Pancreas (tissue), 10 donors: ENCODE measurements at regions not wholly inside any gene's neighbourhood (a gene's known extent, or its start where the extent isn't known, plus 50 kb on each side); places are given as distances from the start of the nearest gene placed in this dataset.

Experiments used
- ATAC-seq, 4 donors: fragments of 200-7000 bp; cut with Tn5 transposase; one replicate each; pipeline versions ENCODE4 v1.8.0 to v1.9.1; 2020; ENCODE audit warnings: mild to moderate bottlenecking in 4 of 4, moderate library complexity in 4 of 4
- DNase-seq, 6 donors: peaks; one replicate each; pipeline ENCODE4 v3.0.0-alpha.2; 2020
- FAIRE-seq: peaks from 2 replicates; lab custom pipeline; 2012; peaks lifted over from hg19 to GRCh38; lab: Jason Lieb, UNC
- H3K27ac ChIP-seq, 4 donors: fragments of 200-600 bp; sonication (generic); 1 replicate in 3 of 4; 2 replicates in 1 of 4; pipeline versions ENCODE4 v1.5.0 to v1.8.0; 2020
- H3K27me3 ChIP-seq, 4 donors: fragments of 200-600 bp; one replicate each; pipeline ENCODE4 v1.8.0; 2021
- H3K36me3 ChIP-seq, 3 donors: fragments of 200-600 bp; sonication (generic) in 1 of 3; one replicate each; pipeline versions ENCODE4 v1.5.0 to v1.8.0; 2020 to 2021
- H3K4me1 ChIP-seq, 3 donors: fragments of 200-600 bp; one replicate each; pipeline ENCODE4 v1.8.0; 2021
- H3K4me3 ChIP-seq, 4 donors: fragments of 200-600 bp; sonication (generic) in 2 of 4; one replicate each; pipeline versions ENCODE4 v1.5.0 to v1.8.0; 2020 to 2021
- H3K9me3 ChIP-seq, 4 donors: fragments of 200-600 bp; one replicate each; pipeline ENCODE4 v1.8.0; 2021
- CTCF ChIP-seq, 4 donors: fragments of 200-600 bp; sonication (generic) in 3 of 4; IDR thresholded peaks; one replicate each; pipeline versions ENCODE4 v1.5.0 to v1.8.0; 2021; ENCODE audit warnings: antibody characterized with exemption in 4 of 4
- WGBS, 2 donors: extraction: QIAGEN DNeasy Blood & Tissue Kit; methylation state at CpG; one replicate each; pipeline ENCODE4 v1.1.7; 2013; 5-methylcytosine and 5-hydroxymethylcytosine counted together
- intact Hi-C, 3 donors: fragments of 100-400 bp; cut with DNase I; formaldehyde crosslinking; loops; one replicate each; pipeline versions ENCODE4 v1.11.1 to v1.14.2; 2022
- donor health status: healthy with polysubstance abuse.
- donor health status: DM: no; HTN: no; CAD: no; lungs with moderate emphysema.
- donor health status: DM: no; HTN: no; CAD: no.
- donor health status: control.
- donor health status: control.
- donor health status: Bipolar disorder and iron deficiency.
- donor health status: DM: yes; HTN: yes; CAD: no.
- donor health status: DM: no; HTN: no; CAD: no.
- donor health status: DM: no; HTN: no; CAD: no.
- donor health status: DM: yes; HTN: yes; CAD: no.

DNA sequence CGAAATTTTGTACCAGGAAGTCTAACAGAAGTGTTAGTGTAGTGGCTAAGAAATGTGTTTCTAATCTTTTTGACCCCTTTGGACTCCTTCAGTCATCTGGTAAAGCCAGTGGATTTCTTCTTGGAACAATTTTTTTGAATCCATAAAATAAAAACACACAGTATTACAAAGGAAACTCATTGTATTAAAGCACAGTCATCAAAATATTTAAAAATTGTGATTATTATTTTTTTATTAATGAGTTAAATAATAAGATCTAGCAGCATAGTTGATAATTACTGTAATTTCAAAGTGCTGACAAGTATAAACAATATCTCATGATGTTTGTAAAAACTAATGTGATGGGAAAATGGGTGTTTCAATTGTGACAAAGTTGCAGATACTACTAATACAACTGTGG lies 72.2 kb upstream of the LRRC3B start:
- no peaks in the 10 kb centered on the region for H3K9me3 ChIP-seq
- DNase-seq (no peak), FAIRE-seq (no peak), ATAC-seq (no peak)
- no peaks in the 10 kb centered on the region for H3K4me1 ChIP-seq
- no peaks in the 10 kb centered on the region for H3K36me3 ChIP-seq
- no peak for TF ChIP-seq CTCF (IDR thresholded peaks at IDR 0.05)
- intact Hi-C loops = no loop called here
- H3K4me3 ChIP-seq = no peak overlapping the region
- no peak overlapping the region for H3K27ac ChIP-seq
- no peaks in the 10 kb centered on the region for H3K27me3 ChIP-seq
- WGBS, 2 donors = 65 to 78% methylated on average over 1 of the region's 1 CpG

- WGBS, 2 donors = 65 to 78% methylated on average over 6 of the region's 6 CpGs
- Histone ChIP-seq H3K4me3 (no peak overlapping the region), H3K9me3 (no peaks in the 10 kb centered on the region), H3K4me1 (no peaks in the 10 kb centered on the region), H3K27me3 (no peaks in the 10 kb centered on the region), H3K27ac (no peak overlapping the region), H3K36me3 (no peaks in the 10 kb centered on the region)
- DNase-seq (no peak), FAIRE-seq (no peak), ATAC-seq (no peak)
- TF ChIP-seq CTCF (IDR thresholded peaks at IDR 0.05) = no peak
- intact Hi-C loops = no loop called here
Observed at GRCh38 chr3:26556637-26557036, 65.9 kb upstream of the LRRC3B start.

GRCh38 chr3:26558257-26558656 lies 64.3 kb upstream of the LRRC3B start:
- Histone ChIP-seq H3K27me3 (no peaks in the 10 kb centered on the region), H3K9me3 (no peaks in the 10 kb centered on the region), H3K4me1 (no peaks in the 10 kb centered on the region), H3K27ac (no peak overlapping the region), H3K36me3 (no peaks in the 10 kb centered on the region), H3K4me3 (no peak overlapping the region)
- DNase-seq (no peak), FAIRE-seq (no peak), ATAC-seq (no peak)
- intact Hi-C loops = no loop called here
- WGBS, 2 donors = 94 to 95% methylated on average over 1 of the region's 1 CpG
- no peak for TF ChIP-seq CTCF (IDR thresholded peaks at IDR 0.05)

- intact Hi-C loops = no loop called here
- Histone ChIP-seq H3K27ac (no peak overlapping the region), H3K4me3 (no peak overlapping the region), H3K9me3 (no peaks in the 10 kb centered on the region), H3K4me1 (no peaks in the 10 kb centered on the region), H3K27me3 (no peaks in the 10 kb centered on the region), H3K36me3 (no peaks in the 10 kb centered on the region)
- no peak for ATAC-seq
- no peak for FAIRE-seq
- TF ChIP-seq CTCF (IDR thresholded peaks at IDR 0.05) = no peak
- DNase-seq = no peak
- 79 to 88% methylated on average over 3 of the region's 3 CpGs for WGBS, 2 donors
Observed at GRCh38 chr3:26559227-26559626, 63.3 kb upstream of the LRRC3B start.

DNA sequence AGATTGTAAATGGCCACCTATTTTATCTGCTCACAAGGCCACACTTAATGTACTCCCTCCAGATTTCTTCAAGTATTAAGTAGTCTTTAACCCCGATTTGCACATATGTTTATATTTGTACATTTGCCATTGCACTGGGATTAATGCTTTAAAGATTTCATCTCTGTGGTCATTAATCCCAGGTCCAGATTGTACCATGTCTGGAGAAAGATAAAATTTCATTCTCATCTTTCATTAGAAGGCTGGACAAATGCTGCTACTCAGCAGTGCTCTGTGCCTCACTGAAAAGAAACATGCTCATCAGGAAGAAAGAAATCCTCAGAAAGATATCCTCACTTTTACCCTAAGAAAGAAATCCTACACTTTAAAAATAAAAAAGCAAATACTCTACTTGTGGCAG lies 62.5 kb upstream of the LRRC3B start:
- Histone ChIP-seq H3K4me3 (no peak overlapping the region), H3K27me3 (no peaks in the 10 kb centered on the region), H3K9me3 (no peaks in the 10 kb centered on the region), H3K4me1 (no peaks in the 10 kb centered on the region), H3K27ac (no peak overlapping the region), H3K36me3 (no peaks in the 10 kb centered on the region)
- DNase-seq = no peak
- 25 to 32% methylated on average over 1 of the region's 1 CpG for WGBS, 2 donors
- FAIRE-seq = no peak
- TF ChIP-seq CTCF (IDR thresholded peaks at IDR 0.05) = no peak
- intact Hi-C loops = no loop called here
- ATAC-seq = no peak
